GM12874 (cell line): ENCODE measurements at regions not wholly inside any gene's neighbourhood (a gene's known extent, or its start where the extent isn't known, plus 50 kb on each side); places are given as distances from the start of the nearest gene placed in this dataset.

Experiments used
- TF ChIP-seq, protein P1 (sequence below): IDR thresholded peaks from 2 replicates; pipeline ENCODE4 v1.5.1; 2011; ENCODE audit warnings: low read depth, mild to moderate bottlenecking, control low read depth, low read length, moderate library complexity; ENCODE audit not compliant: insufficient read depth

- TF ChIP-seq, protein P1, sequence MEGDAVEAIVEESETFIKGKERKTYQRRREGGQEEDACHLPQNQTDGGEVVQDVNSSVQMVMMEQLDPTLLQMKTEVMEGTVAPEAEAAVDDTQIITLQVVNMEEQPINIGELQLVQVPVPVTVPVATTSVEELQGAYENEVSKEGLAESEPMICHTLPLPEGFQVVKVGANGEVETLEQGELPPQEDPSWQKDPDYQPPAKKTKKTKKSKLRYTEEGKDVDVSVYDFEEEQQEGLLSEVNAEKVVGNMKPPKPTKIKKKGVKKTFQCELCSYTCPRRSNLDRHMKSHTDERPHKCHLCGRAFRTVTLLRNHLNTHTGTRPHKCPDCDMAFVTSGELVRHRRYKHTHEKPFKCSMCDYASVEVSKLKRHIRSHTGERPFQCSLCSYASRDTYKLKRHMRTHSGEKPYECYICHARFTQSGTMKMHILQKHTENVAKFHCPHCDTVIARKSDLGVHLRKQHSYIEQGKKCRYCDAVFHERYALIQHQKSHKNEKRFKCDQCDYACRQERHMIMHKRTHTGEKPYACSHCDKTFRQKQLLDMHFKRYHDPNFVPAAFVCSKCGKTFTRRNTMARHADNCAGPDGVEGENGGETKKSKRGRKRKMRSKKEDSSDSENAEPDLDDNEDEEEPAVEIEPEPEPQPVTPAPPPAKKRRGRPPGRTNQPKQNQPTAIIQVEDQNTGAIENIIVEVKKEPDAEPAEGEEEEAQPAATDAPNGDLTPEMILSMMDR, result no peak
Observed at GRCh38 chr10:108490944-108491343, 1326.4 kb upstream of the SORCS1 start.

- TF ChIP-seq, protein P1, result no peak
Observed at GRCh38 chr10:108471420-108471819, 1306.9 kb upstream of the SORCS1 start.

- TF ChIP-seq, protein P1, result no peak
Observed at GRCh38 chr10:108469940-108470339, 1305.4 kb upstream of the SORCS1 start.

DNA sequence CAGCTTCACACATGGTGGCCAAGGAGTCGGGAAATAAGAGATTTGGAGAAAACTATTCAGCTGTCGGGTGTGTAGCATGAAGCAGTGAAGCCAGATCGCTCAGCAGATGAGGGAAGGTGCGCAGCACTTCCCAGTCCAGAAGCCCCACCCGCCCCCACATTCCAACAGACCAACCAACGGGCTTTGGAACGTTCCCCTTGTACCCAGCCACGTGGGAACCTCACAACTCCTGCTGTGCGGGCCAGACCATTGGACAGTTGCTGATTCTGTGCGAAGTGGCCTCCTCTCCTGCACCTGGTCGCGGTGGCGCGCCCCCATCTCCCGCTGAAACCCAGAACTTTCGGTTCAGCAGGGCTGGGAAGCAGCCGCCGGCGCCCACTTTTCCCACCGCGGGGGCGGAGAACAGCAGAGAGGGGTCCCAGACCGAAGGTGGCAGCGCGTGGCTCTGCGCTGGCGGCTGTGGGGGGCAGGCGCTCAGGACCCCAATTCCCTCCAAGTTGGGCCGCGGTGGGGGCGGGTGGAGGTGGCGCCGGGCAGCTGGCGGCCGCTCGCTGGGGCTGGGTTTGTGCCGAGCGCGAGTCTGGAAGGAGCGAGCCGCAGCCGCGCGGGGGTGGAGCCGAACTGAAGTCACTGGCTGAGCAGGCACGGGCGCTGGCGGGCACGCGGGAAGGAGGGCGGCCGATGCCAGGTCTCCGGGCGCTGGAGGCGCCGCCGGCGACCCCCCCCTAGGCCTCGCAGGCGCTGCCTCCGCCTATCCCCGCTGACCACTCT, 1301.5 kb upstream of the SORCS1 start:
- TF ChIP-seq, protein P1, result no peak

DNA sequence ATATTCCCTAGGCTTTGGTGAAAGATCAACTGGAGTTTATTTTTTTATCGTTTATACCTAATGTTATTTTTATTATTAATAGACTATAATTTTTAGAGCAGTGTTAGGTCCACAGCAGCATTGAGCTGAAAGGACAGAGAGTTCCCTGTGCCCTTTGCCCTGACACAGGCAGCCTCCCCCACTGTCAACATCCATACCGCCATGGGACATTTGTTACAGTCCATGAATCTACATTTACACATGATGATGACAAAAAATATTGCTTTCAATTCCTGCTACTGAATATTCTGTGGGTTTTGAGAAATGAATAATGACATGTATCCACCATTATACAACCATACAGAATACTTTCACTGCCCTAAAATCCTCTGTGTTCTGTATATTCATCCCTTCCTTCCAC, 1297.5 kb upstream of the SORCS1 start:
- TF ChIP-seq, protein P1, result no peak

- TF ChIP-seq, protein P1, result no peak
Observed at GRCh38 chr10:108454793-108455192, 1290.3 kb upstream of the SORCS1 start.

- TF ChIP-seq, protein P1, result no peak
Observed at GRCh38 chr10:108454224-108454623, 1289.7 kb upstream of the SORCS1 start.
